PFSK-1 (cell line): ENCODE measurements at regions not wholly inside any gene's neighbourhood (a gene's known extent, or its start where the extent isn't known, plus 50 kb on each side); places are given as distances from the start of the nearest gene placed in this dataset.

Source experiments
- POLR2AphosphoS5 ChIP-seq: IDR thresholded peaks from 2 replicates; pipeline ENCODE4 v1.6.1; 2012; ENCODE audit warnings: low read depth, mild to moderate bottlenecking, control low read depth, low read length, moderate library complexity
- REST ChIP-seq, 2 experiments: IDR thresholded peaks; 2 replicates each; pipeline versions ENCODE4 v1.6.1 to v1.8.0; 2011 to 2012; ENCODE audit warnings: low read depth in 2 of 2, low read length in 2 of 2, control low read depth in 1 of 2, inconsistent platforms in 1 of 2, mild to moderate bottlenecking in 1 of 2, moderate library complexity in 1 of 2; ENCODE audit not compliant: insufficient read depth in 1 of 2

- TF ChIP-seq REST (IDR thresholded peaks at IDR 0.05; ENCODE audit: insufficient read depth in 1 of 2, low read depth in 2 of 2, low read length in 2 of 2) (no peak), POLR2AphosphoS5 (no peak)
Measured at GRCh38 chr14:58878439-58879139, 240.8 kb downstream of the DACT1 start.
